ENCODE measurements at regions not wholly inside any gene's neighbourhood (a gene's known extent, or its start where the extent isn't known, plus 50 kb on each side); places are given as distances from the start of the nearest gene placed in this dataset.

DNA sequence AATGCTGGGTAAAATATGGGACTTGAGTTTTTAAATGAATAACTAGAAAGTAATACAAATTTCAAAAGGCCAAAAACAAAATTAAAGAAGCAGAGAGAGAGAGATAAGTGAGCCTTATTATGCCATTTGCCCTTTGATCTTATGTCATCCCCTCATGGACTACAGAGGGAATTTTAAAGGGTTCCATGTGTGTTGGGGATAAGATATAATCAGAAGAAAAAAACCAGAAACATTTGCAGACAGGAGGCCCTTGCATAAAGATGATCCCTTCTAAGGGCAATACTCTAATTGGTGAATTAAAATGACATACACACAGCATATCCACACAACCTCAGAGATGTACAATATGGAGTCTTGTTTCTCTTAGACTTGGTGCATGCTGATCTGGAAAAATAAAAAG, 406.6 kb upstream of the LARGE1 start:
- ATAC-seq (no peak), DNase-seq (no peak)
- intact Hi-C loops (cut with DNase I): loop anchor here in 1 of 10 donors (10.0 kb wide), 1 partner anchor 92 kb away; no protein-coding TSS in a partner anchor
- Histone ChIP-seq H3K36me3 (no peaks in the 10 kb centered on the region), H3K4me1 (peaks cover 0 to 11% (median 0%) of the 10 kb centered on the region in 12 donors), H3K4me3 (no peak overlapping the region), H3K27me3 (no peaks in the 10 kb centered on the region), H3K9me3 (no peaks in the 10 kb centered on the region), H3K27ac (no peak overlapping the region)
- TF ChIP-seq POLR2A (IDR thresholded peaks at IDR 0.05) (no peak), CTCF (IDR thresholded peaks at IDR 0.05) (no peak)

DNA sequence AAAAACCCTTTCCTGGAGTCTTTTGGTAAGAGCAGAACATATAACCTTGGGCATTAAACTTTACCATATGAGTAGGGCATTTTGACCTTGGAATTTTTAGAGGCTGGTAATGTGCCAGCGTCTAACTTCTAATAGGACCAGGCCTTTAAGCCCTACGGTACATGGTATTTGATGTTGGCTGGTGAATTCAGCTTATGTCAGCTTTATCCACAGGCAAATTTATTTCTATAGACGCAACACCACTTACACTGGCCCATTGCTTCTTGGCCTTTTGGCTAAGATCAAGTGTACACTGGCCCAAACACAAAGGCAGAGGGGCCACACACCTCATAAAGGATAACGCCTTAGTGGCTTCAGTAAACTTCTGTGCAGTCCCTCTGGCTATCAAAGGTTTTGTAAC, 410.2 kb upstream of the LARGE1 start:
- Histone ChIP-seq H3K4me1 (no peaks in the 10 kb centered on the region), H3K27me3 (no peaks in the 10 kb centered on the region), H3K9me3 (peaks cover 0 to 15% (median 4%) of the 10 kb centered on the region in 12 donors), H3K4me3 (no peak overlapping the region), H3K36me3 (no peaks in the 10 kb centered on the region), H3K27ac (no peak overlapping the region)
- DNase-seq (no peak), ATAC-seq (no peak)
- intact Hi-C loops (cut with DNase I): loop anchor here in 3 of 10 donors (5.0 to 10.0 kb wide), 3 partner anchors 208 to 406 kb away; partner anchors contain the start of gene LARGE1 (in 1 of the 3)
- TF ChIP-seq POLR2A (IDR thresholded peaks at IDR 0.05) (no peak), CTCF (IDR thresholded peaks at IDR 0.05) (no peak)
- WGBS, 4 donors: 78 to 93% (median 90%) methylated on average over 4 of the region's 4 CpGs

- Histone ChIP-seq H3K27me3 (no peaks in the 10 kb centered on the region), H3K36me3 (no peaks in the 10 kb centered on the region), H3K4me1 (no peaks in the 10 kb centered on the region), H3K27ac (no peak overlapping the region), H3K4me3 (no peak overlapping the region), H3K9me3 (peaks cover 0 to 17% (median 6%) of the 10 kb centered on the region in 12 donors)
- intact Hi-C loops (cut with DNase I): loop anchor here in 3 of 10 donors (5.0 to 10.0 kb wide), 3 partner anchors 211 to 408 kb away; partner anchors contain the start of gene LARGE1 (in 1 of the 3)
- 87 to 90% (median 89%) methylated on average over 3 to 4 of the region's 4 CpGs for WGBS, 4 donors
- ATAC-seq (peak in 1 of 4 donors; percentile 63), DNase-seq (no peak)
- TF ChIP-seq CTCF (IDR thresholded peaks at IDR 0.05): no peak
- no peak for TF ChIP-seq POLR2A (IDR thresholded peaks at IDR 0.05)
These were observed 413.0 kb upstream of the LARGE1 start for GRCh38 chr22:34333285-34333684.

GRCh38 chr22:34334893-34335292, 414.6 kb upstream of the LARGE1 start:
- ATAC-seq: no peak
- TF ChIP-seq CTCF (IDR thresholded peaks at IDR 0.05) (no peak), POLR2A (IDR thresholded peaks at IDR 0.05) (no peak)
- Histone ChIP-seq H3K27me3 (no peaks in the 10 kb centered on the region), H3K27ac (no peak overlapping the region), H3K36me3 (no peaks in the 10 kb centered on the region), H3K4me3 (no peak overlapping the region), H3K4me1 (no peaks in the 10 kb centered on the region), H3K9me3 (peaks cover 0 to 17% (median 6%) of the 10 kb centered on the region in 12 donors)
- intact Hi-C loops (cut with DNase I): loop anchor here in 3 of 10 donors (5.0 to 10.0 kb wide), 3 partner anchors 213 to 410 kb away; partner anchors contain the start of gene LARGE1 (in 1 of the 3)
- 75 to 89% (median 76%) methylated on average over 5 of the region's 5 CpGs for WGBS, 4 donors
- no peak for DNase-seq

Data from heart left ventricle (tissue), 16 donors.